ENCODE measurements at regions not wholly inside any gene's neighbourhood (a gene's known extent, or its start where the extent isn't known, plus 50 kb on each side); places are given as distances from the start of the nearest gene placed in this dataset.

- H3K4me1 ChIP-seq (ENCODE audit: control insufficient read depth, extremely low read depth, insufficient read depth, low read length) = peaks cover 15% of the 10 kb centered on the region
- dilution Hi-C loops (cut with MboI; ENCODE audit: extremely low pct_ligation_motif_present, low sequenced_read_pairs) = no loop called here
Measured at GRCh38 chr11:130722401-130722800, 193.9 kb downstream of the SNX19 start.

GRCh38 chr11:130725421-130726233 lies 190.7 kb downstream of the SNX19 start:
- no peaks in the 10 kb centered on the region for H3K9me1 ChIP-seq (ENCODE audit: control insufficient read depth, extremely low read depth, insufficient read depth, low read length)
- TF ChIP-seq CTCF (optimal IDR thresholded peaks at IDR 0.05 in 1 of 3, IDR thresholded peaks at IDR 0.05 in 1 of 3, conservative IDR thresholded peaks at IDR 0.05 in 1 of 3; ENCODE audit: extremely low read depth in 1 of 3, insufficient read depth in 2 of 3, low read length in 3 of 3) (no peak), EZH2 (IDR thresholded peaks at IDR 0.05; ENCODE audit: low read length) (no peak)
- H2AFZ ChIP-seq (ENCODE audit: control insufficient read depth, low read length) = no peak overlapping the region
- no peaks in the 10 kb centered on the region for H3K27me3 ChIP-seq (ENCODE audit: control insufficient read depth, extremely low read depth, insufficient read depth, low read length)
- H3K4me3 ChIP-seq (ENCODE audit: control insufficient read depth in 2 of 3, extremely low read depth in 1 of 3, insufficient read depth in 2 of 3, low read depth in 1 of 3, low read length in 3 of 3) = no peak overlapping the region
- H3K4me1 ChIP-seq (ENCODE audit: control insufficient read depth, extremely low read depth, insufficient read depth, low read length) = peaks cover 17% of the 10 kb centered on the region
- peaks cover 2% of the 10 kb centered on the region for H3K9me3 ChIP-seq (ENCODE audit: control insufficient read depth, low read depth, low read length)
- H3K27ac ChIP-seq (ENCODE audit: control insufficient read depth, insufficient read depth, low read length) = no peak overlapping the region
- FAIRE-seq = peak; percentile 87
- no peaks in the 10 kb centered on the region for H3K36me3 ChIP-seq (ENCODE audit: control insufficient read depth in 2 of 2, extremely low read depth in 1 of 2, insufficient read depth in 2 of 2, low read length in 2 of 2)
- DNase-seq (ENCODE audit: low read depth, low spot score) = no peak
- H3K79me2 ChIP-seq (ENCODE audit: control insufficient read depth, insufficient read depth, low read length) = no peaks in the 10 kb centered on the region
- no peaks in the 10 kb centered on the region for H4K20me1 ChIP-seq (ENCODE audit: control insufficient read depth, extremely low read depth, insufficient read depth, low read length)
- no peak overlapping the region for H3K9ac ChIP-seq (ENCODE audit: control insufficient read depth, extremely low read depth, insufficient read depth, low read length)
- dilution Hi-C loops (cut with MboI; ENCODE audit: extremely low pct_ligation_motif_present, low sequenced_read_pairs) = no loop called here
- H3K4me2 ChIP-seq (ENCODE audit: control insufficient read depth, extremely low read depth, insufficient read depth, low read depth, low read length) = no peak overlapping the region

More at GRCh38 chr11:130722401-130722800, 193.9 kb downstream of the SNX19 start:
- H3K27me3 ChIP-seq (ENCODE audit: control insufficient read depth, extremely low read depth, insufficient read depth, low read length) = no peaks in the 10 kb centered on the region
- no peaks in the 10 kb centered on the region for H3K9me3 ChIP-seq (ENCODE audit: control insufficient read depth, low read depth, low read length)
- no peaks in the 10 kb centered on the region for H4K20me1 ChIP-seq (ENCODE audit: control insufficient read depth, extremely low read depth, insufficient read depth, low read length)
- no peak overlapping the region for H3K9ac ChIP-seq (ENCODE audit: control insufficient read depth, extremely low read depth, insufficient read depth, low read length)
- H3K4me3 ChIP-seq (ENCODE audit: control insufficient read depth in 2 of 3, extremely low read depth in 1 of 3, insufficient read depth in 2 of 3, low read depth in 1 of 3, low read length in 3 of 3) = no peak overlapping the region
- no peak overlapping the region for H3K4me2 ChIP-seq (ENCODE audit: control insufficient read depth, extremely low read depth, insufficient read depth, low read depth, low read length)
- no peaks in the 10 kb centered on the region for H3K79me2 ChIP-seq (ENCODE audit: control insufficient read depth, insufficient read depth, low read length)
- no peaks in the 10 kb centered on the region for H3K36me3 ChIP-seq (ENCODE audit: control insufficient read depth in 2 of 2, extremely low read depth in 1 of 2, insufficient read depth in 2 of 2, low read length in 2 of 2)
- H3K9me1 ChIP-seq (ENCODE audit: control insufficient read depth, extremely low read depth, insufficient read depth, low read length) = no peaks in the 10 kb centered on the region
- H2AFZ ChIP-seq (ENCODE audit: control insufficient read depth, low read length) = no peak overlapping the region
- FAIRE-seq = no peak
- no peak overlapping the region for H3K27ac ChIP-seq (ENCODE audit: control insufficient read depth, insufficient read depth, low read length)
- no peak for DNase-seq (ENCODE audit: low read depth, low spot score)
- no peak for TF ChIP-seq CTCF (optimal IDR thresholded peaks at IDR 0.05 in 1 of 3, IDR thresholded peaks at IDR 0.05 in 1 of 3, conservative IDR thresholded peaks at IDR 0.05 in 1 of 3; ENCODE audit: extremely low read depth in 1 of 3, insufficient read depth in 2 of 3, low read length in 3 of 3)
- TF ChIP-seq EZH2 (IDR thresholded peaks at IDR 0.05; ENCODE audit: low read length) = no peak
